Colonic mucosa (tissue), 4 donors: ENCODE measurements at regions not wholly inside any gene's neighbourhood (a gene's known extent, or its start where the extent isn't known, plus 50 kb on each side); places are given as distances from the start of the nearest gene placed in this dataset.

Source experiments
- DNase-seq: peaks from one replicate; pipeline ENCODE4 v3.0.0-alpha.2; 2020
- H3K27ac ChIP-seq: fragments of 200-600 bp; one replicate; pipeline ENCODE4 v1.8.0; 2021
- H3K27me3 ChIP-seq: fragments of 200-600 bp; one replicate; pipeline ENCODE4 v1.8.0; 2021
- H3K36me3 ChIP-seq: fragments of 200-600 bp; one replicate; pipeline ENCODE4 v1.8.0; 2021
- H3K4me1 ChIP-seq: fragments of 200-600 bp; one replicate; pipeline ENCODE4 v1.8.0; 2021; ENCODE audit warnings: mild to moderate bottlenecking
- H3K4me3 ChIP-seq: fragments of 200-600 bp; one replicate; pipeline ENCODE4 v1.8.0; 2021
- H3K9ac ChIP-seq, 2 donors: one replicate each; pipeline ENCODE4 v1.7.0; 2013; ENCODE audit warnings: control low read depth in 2 of 2, low read depth in 2 of 2, low read length in 2 of 2
- H3K9me3 ChIP-seq: fragments of 200-600 bp; one replicate; pipeline ENCODE4 v1.8.0; 2021
- CTCF ChIP-seq: fragments of 200-600 bp; IDR thresholded peaks from one replicate; pipeline ENCODE4 v1.8.0; 2022; ENCODE audit warnings: antibody characterized with exemption, mild to moderate bottlenecking
- intact Hi-C: fragments of 100-400 bp; cut with DNase I; formaldehyde crosslinking; loops from one replicate; pipeline ENCODE4 v1.14.1; 2022
- donor health status: healthy.
- donor health status: DM: no; HTN: no; CAD: no.
- donor health status: DM: no; HTN: no; CAD: no.

DNA sequence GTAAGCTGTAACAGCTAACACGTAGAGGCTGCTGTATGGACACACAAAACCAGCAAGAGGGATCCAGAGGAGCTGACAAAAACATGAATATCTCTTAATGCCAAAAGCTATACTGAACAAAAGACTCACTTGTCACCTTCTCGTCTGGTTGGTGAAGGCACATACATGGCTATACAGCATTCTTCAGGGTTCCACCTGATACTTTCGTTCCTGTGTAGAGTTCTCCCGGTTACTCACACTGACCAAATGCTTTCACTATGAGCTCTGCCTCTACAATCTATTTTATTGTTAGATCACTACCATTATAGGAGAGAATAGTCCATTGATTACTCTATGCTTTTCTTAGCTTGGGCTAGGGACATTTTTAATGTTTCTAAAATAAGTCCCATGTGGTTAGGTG is 193.1 kb downstream of the HNMT start:
- DNase-seq, result no peak
- intact Hi-C loops, result no loop called here

DNA sequence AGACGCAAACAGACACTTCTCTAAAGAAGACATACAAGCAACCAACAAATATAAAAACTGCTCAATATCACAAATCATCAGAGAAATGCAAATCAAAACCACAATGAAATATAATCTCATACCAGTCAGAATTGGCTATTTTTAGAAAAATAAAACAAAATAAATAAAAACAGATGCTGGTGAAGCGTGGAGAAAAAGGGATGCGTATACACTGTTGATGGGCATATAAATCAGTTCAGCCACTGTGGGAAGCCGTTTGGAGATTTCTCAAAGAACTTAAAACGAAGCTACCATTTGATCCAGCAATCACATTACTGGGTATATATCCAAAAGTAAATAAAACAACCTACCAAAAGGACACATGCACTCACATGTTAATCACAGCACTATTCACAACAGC is 206.2 kb downstream of the HNMT start:
- no peak for TF ChIP-seq CTCF
- DNase-seq, result no peak

More for the DNA sequence above, 193.1 kb downstream of the HNMT start:
- Histone ChIP-seq H3K36me3 (no peaks in the 10 kb centered on the region), H3K27me3 (no peaks in the 10 kb centered on the region), H3K4me1 (no peaks in the 10 kb centered on the region), H3K27ac (no peak overlapping the region), H3K9me3 (no peaks in the 10 kb centered on the region), H3K9ac (no peak overlapping the region), H3K4me3 (no peak overlapping the region)
- no peak for TF ChIP-seq CTCF

DNA sequence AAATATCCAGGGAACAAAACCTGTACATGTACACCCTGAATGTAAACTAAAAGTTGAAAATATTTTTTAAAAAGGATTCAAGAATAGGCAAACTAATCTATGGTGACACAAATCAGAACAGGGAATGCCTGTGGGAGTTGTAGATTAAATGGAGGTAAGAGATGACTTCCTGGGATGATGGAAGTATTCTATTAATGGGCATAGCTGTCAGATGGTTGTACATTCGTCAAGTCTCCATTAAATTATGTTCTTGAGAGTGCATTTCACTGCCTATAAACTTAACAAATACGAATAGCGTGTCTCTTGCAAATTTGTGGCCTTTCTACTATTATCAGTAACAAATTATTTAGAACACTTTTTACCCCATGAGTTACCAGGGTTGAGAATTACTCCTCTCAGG is 207.0 kb downstream of the HNMT start:
- intact Hi-C loops, result no loop called here
- DNase-seq, result no peak
- no peak overlapping the region for H3K9ac ChIP-seq

More for the DNA sequence above, 206.2 kb downstream of the HNMT start:
- Histone ChIP-seq H3K36me3 (no peaks in the 10 kb centered on the region), H3K9me3 (no peaks in the 10 kb centered on the region), H3K4me1 (no peaks in the 10 kb centered on the region), H3K9ac (no peak overlapping the region), H3K27ac (no peak overlapping the region), H3K4me3 (no peak overlapping the region), H3K27me3 (no peaks in the 10 kb centered on the region)
- intact Hi-C loops, result no loop called here

DNA sequence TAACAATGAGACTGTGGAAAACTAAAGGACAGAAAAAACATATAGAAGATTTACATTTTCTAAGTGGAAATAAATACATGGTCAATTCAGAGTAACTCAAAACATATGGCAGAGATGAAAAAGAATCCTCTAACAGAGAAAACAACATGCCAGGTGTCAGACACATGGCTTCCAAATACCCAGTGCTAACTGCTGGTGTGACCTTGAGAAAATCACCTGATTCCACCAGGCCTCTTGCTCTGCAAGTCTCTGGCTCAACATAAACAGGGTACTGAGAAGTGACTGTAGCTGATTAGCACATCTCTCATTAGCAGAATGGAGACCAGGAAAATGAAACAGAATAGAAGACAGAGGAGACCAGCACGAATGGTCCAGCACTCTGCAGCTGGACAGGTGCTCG is 210.8 kb downstream of the HNMT start:
- no peak for DNase-seq
- H3K4me3 ChIP-seq, result no peak overlapping the region
- H3K36me3 ChIP-seq, result no peaks in the 10 kb centered on the region
- no peaks in the 10 kb centered on the region for H3K27me3 ChIP-seq
- intact Hi-C loops, result no loop called here
- no peak overlapping the region for H3K9ac ChIP-seq
- no peaks in the 10 kb centered on the region for H3K9me3 ChIP-seq
- no peaks in the 10 kb centered on the region for H3K4me1 ChIP-seq
- no peak for TF ChIP-seq CTCF
- H3K27ac ChIP-seq, result no peak overlapping the region

More for the DNA sequence above, 207.0 kb downstream of the HNMT start:
- no peaks in the 10 kb centered on the region for H3K9me3 ChIP-seq
- no peak for TF ChIP-seq CTCF
- H3K27ac ChIP-seq, result no peak overlapping the region
- no peaks in the 10 kb centered on the region for H3K27me3 ChIP-seq
- H3K36me3 ChIP-seq, result no peaks in the 10 kb centered on the region
- H3K4me1 ChIP-seq, result no peaks in the 10 kb centered on the region
- H3K4me3 ChIP-seq, result no peak overlapping the region

DNA sequence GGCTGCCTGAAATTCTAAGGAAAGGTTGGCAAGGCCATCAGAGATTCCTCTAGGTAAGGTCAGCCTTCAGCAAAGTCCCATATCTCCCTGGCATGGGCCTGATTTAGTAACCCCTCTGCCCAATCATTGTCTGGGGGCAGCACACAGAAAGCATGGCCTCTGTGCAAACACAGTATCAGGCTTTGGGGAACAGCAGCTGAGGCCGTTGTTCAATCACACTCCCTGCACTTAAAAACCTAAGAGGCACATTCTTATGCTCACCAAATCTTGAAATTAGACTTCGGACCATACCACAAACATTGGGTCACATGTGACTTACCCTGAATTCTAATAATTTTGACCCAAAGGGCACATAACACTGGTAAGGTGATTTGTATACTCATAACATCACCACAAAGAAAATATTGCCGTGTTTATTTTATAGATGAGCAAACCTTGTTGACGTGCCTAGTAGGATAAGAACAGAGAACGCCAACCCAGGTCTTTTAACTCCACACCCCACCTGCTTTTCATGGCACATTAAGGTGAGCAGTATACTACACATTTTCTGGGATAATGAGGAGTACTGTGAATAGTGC is 212.7 kb downstream of the HNMT start:
- no peaks in the 10 kb centered on the region for H3K9me3 ChIP-seq
- H3K27me3 ChIP-seq, result no peaks in the 10 kb centered on the region
- no peak overlapping the region for H3K4me3 ChIP-seq
- DNase-seq, result no peak
- no peak overlapping the region for H3K9ac ChIP-seq
- no peak for TF ChIP-seq CTCF
- no peaks in the 10 kb centered on the region for H3K4me1 ChIP-seq
- intact Hi-C loops, result no loop called here
- no peaks in the 10 kb centered on the region for H3K36me3 ChIP-seq
- no peak overlapping the region for H3K27ac ChIP-seq
